ENCODE measurements at regions not wholly inside any gene's neighbourhood (a gene's known extent, or its start where the extent isn't known, plus 50 kb on each side); places are given as distances from the start of the nearest gene placed in this dataset.
A peak's percentile ranks its signal among the peaks of the same experiment; 100 is the strongest.
"Not testable (repeated sequence)": the region's sequence is repeated elsewhere in the genome, so short reads cannot be mapped to it uniquely, and the experiment has no call there.

- H3K27ac ChIP-seq: not testable (repeated sequence)
Measured at GRCh38 chr2:91780324-91780723, 3088.9 kb downstream of the RPIA start.

- H3K27ac ChIP-seq: not testable (repeated sequence)
Measured at GRCh38 chr2:91809391-91809790, 3061.8 kb upstream of the TEKT4 start.

- no peak for TF ChIP-seq CTCF (conservative IDR thresholded peaks at IDR 0.05)
Measured at GRCh38 chr2:91839904-91840868, 3031.0 kb upstream of the TEKT4 start.

GRCh38 chr2:91842264-91842663, 3029.0 kb upstream of the TEKT4 start:
- H3K27ac ChIP-seq: not testable (repeated sequence)

More at GRCh38 chr2:91839904-91840868, 3031.0 kb upstream of the TEKT4 start:
- no peak overlapping the region for H3K27ac ChIP-seq

GRCh38 chr2:91842913-91843312, 3028.3 kb upstream of the TEKT4 start:
- not testable (repeated sequence) for H3K27ac ChIP-seq

GRCh38 chr2:91843723-91844450, 3027.3 kb upstream of the TEKT4 start:
- not testable (repeated sequence) for H3K27ac ChIP-seq

GRCh38 chr2:91844451-91844825, 3026.8 kb upstream of the TEKT4 start:
- H3K27ac ChIP-seq: not testable (repeated sequence)

GRCh38 chr2:91846388-91846787, 3024.8 kb upstream of the TEKT4 start:
- H3K27ac ChIP-seq: not testable (repeated sequence)

GRCh38 chr2:91851689-91852420, 3019.4 kb upstream of the TEKT4 start:
- H3K27ac ChIP-seq: not testable (repeated sequence)

GRCh38 chr2:91856971-91857370, 3014.3 kb upstream of the TEKT4 start:
- not testable (repeated sequence) for H3K27ac ChIP-seq

GRCh38 chr2:91857711-91858110, 3013.5 kb upstream of the TEKT4 start:
- not testable (repeated sequence) for H3K27ac ChIP-seq

GRCh38 chr2:91871716-91872115, 2999.5 kb upstream of the TEKT4 start:
- H3K27ac ChIP-seq: not testable (repeated sequence)

GRCh38 chr2:91873416-91873815, 2997.8 kb upstream of the TEKT4 start:
- H3K27ac ChIP-seq: not testable (repeated sequence)

GRCh38 chr2:91877658-91878210, 2993.5 kb upstream of the TEKT4 start:
- not testable (repeated sequence) for H3K27ac ChIP-seq

GRCh38 chr2:91895091-91895490, 2976.1 kb upstream of the TEKT4 start:
- not testable (repeated sequence) for H3K27ac ChIP-seq
- TF ChIP-seq CTCF (conservative IDR thresholded peaks at IDR 0.05): peak; percentile 58

- H3K27ac ChIP-seq: not testable (repeated sequence)
Measured at GRCh38 chr2:91917602-91918001, 2953.6 kb upstream of the TEKT4 start.
